ENCODE measurements at regions not wholly inside any gene's neighbourhood (a gene's known extent, or its start where the extent isn't known, plus 50 kb on each side); places are given as distances from the start of the nearest gene placed in this dataset.
"Not testable (repeated sequence)": the region's sequence is repeated elsewhere in the genome, so short reads cannot be mapped to it uniquely, and the experiment has no call there.

DNA sequence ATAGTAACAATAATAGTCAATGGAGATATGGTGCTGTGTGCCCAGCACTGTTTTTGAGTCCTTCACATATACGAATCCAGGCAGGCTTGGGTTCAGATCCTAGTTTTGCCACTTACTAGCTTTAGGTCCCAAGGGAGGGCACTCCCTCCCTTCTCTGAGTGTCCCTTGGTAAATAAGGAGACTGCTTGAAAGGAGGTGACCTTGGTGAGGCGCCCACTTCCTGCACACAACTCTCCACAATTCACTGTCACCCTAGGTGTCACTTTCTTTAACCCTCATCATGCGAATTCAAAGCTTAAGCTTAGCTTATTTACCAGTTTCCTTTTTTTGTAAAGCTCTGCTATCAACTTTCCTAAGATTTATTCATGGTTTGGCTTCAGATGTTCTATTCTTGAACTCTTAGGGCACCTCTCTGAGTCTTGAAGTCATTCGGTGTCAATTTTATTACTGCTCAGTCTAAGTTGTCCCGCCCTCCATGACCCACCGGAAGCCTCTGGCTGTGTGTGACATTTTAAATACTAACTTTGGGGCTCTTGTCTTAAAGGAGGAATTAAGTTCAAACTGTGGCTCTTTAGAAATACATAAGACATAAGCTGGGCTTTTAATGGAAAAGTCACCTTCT is 170.7 kb upstream of the ZNF618 start:
- no peak for DNase-seq

DNA sequence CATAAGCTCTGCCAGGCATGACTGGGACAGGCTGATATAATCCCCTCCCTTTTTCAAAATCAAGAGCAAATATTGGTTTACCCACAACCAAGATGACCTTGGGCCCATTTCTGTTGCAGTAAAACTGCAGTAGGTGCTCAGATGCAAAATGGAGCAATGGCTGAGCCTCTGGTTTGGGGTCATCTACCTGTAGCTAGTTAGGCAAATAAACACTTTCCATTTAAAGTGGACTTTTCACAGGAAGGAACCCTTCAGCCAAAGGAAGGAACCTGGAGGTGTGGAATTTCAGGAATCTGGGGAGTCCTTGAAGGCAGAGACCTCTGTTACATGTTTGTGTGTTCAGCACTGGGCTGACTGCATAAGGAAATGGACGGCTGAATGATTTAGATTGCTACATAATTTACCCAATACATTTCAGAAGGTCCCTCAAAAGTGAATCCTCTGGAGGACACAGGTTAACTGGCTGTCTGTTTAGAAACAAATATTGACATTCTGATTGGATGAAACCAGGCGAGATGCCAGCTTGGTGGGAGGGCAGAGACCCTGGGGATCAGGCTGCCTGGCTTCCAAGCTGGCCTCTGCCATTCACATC is 170.1 kb upstream of the ZNF618 start:
- DNase-seq, result no peak

DNA sequence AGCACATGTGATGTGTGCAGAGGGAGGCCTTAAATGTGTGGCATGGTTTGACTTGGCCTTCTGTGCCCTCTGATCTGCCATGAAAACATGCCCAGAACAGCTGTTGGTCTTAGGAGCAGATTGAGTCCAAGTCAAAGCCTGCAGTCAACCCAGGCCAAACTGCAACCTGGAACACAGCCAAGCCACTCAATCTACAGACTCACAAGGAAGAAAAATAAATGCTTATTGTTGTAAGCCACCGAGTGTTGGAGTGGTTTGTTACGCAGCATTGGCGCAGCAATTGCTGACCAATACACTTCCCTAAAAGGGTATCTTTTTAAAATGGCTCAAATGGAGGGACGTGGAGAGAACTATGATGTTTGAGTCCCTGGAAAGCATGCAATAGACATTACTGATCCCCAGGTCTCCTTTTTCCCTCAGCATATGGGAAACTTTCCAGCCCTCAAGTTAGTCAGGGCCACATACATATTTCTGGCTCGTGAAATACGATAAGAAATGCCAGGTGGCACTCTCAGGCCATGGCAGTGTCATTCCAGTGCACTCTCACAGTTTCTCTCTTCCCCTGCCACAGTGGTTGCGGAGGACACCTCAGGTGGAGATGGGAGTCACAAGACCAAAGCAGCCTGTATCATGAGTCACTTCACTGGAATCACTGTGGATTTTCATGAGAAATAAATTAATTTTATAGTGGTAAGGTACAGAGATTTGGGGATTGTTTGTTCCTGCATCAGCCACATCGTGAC is 168.0 kb upstream of the ZNF618 start:
- DNase-seq, result no peak

GRCh38 chr9:113708821-113709713 is 167.0 kb upstream of the ZNF618 start:
- DNase-seq, result no peak

DNA sequence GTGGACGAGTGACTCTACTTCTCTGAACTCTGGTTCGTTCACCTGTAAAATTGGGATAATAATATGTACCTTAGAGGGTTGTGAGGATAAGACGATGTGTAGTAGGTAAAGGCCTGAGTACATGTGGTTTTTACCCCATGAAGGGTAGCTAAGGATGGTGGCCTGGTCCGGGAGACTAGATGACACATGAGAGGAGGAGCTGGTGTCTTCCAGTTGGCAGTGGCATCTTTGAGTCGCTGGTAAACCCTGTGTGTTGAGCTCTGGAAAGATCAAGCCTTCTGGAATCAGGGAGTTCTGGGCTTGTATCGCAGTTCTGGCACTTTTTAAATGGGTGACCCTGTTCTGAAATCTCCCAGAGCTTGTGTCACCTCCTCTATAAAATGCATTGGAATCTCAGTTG is 166.4 kb upstream of the ZNF618 start:
- DNase-seq, result no peak

GRCh38 chr9:113711251-113711650 is 164.9 kb upstream of the ZNF618 start:
- no peak for DNase-seq

GRCh38 chr9:113712053-113712452 is 164.1 kb upstream of the ZNF618 start:
- DNase-seq, result no peak

DNA sequence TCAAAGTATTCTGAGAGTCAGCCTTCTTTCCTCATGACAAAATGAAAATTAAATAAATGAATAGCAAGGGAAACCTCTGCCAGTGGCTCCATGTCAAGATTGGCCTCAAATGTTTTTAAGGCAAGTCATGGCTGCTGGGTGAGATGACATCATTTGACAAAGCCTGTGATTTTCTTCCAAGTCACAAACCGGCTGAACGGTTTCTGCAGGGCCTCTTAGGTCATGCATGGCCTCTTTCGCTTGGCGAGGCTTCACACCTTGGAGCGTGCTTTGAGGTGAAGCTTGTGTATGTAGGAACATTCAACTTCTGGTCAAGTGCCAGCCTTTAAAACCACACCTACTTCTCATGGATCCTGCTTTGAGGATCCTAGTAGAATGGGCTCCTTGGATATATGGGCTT is 161.0 kb upstream of the ZNF618 start:
- DNase-seq, result no peak

DNA sequence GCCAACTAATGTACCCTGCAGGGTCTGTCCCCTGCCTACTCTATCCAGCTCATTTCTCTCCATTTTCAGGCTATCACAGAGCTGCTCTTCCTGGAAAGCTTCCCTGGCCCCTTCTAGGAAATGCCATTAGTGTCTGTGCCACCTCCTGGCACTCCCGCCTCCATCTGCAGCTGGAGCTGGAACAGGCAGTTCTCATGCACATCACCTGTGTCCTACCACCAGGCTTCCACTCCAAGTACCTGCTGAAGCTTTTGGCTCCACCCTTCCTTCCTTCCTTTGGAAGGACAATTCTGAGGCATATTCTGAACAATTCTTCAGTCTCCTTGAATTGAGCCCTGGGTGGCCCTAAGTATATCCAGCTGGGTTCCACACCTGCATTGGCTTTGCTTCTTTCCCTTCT is 156.2 kb upstream of the ZNF618 start:
- no peak for DNase-seq

GRCh38 chr9:113720495-113720894 is 155.6 kb upstream of the ZNF618 start:
- no peak for DNase-seq

DNA sequence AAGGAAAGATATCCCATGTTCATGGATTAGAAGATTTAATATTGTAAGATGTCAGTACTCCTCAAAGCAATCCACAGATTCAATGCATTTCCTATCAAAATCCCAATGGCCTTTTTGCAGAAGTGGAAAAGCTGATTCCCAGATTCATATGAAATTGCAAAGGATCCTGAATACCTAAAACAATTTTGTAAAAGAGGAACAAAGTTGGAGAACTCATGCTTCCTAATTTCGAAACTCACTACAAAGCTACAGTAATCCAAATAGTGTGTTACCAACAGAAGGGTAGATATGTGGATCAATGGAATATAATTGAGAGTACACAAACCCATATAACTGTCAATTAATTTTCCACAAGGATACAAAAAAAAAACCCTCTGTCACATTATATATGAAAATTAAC is 154.3 kb upstream of the ZNF618 start:
- no peak for DNase-seq

DNA sequence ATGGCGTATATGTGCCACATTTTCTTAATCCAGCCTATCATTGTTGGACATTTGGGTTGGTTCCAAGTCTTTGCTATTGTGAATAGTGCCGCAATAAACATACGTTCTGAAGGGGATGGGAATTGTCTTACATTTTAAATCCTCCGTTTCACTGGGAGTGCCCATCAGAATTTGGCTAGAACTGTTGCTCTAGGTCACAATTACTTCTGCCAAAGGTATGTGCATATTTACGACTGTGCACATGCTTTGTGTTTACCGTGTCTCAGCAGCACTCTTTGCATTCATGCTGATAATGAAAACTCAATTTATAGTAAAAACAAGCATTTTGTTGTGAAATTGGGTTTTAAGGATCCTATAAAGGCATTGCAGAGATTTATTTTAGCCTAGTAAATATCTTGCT is 151.9 kb upstream of the ZNF618 start:
- DNase-seq, result no peak

GRCh38 chr9:113728989-113729388 is 147.1 kb upstream of the ZNF618 start:
- no peak for DNase-seq

DNA sequence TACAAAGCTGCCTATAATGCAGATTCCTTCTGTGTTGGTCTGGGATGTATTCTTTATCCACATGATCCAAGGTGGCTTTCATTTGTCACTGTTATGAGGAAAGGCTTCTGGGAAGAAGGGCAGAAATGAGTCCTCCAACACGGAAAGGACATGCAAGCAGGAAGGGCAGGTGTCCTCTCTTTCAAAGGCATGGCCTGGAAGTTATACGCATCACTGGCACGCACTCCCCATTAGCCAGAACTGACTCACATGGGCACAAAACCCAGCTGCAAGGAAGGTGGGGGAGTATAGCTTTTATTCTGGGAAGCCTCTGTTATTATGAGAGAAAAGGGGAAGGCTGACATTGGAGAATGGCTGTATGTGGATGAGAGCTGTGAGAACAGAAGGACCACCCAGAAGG is 141.3 kb upstream of the ZNF618 start:
- DNase-seq, result no peak

- DNase-seq, result peak; percentile 57
Observed at GRCh38 chr9:113737517-113738271, 138.4 kb upstream of the ZNF618 start.

- no peak for DNase-seq
Observed at GRCh38 chr9:113738496-113738892, 137.6 kb upstream of the ZNF618 start.

DNA sequence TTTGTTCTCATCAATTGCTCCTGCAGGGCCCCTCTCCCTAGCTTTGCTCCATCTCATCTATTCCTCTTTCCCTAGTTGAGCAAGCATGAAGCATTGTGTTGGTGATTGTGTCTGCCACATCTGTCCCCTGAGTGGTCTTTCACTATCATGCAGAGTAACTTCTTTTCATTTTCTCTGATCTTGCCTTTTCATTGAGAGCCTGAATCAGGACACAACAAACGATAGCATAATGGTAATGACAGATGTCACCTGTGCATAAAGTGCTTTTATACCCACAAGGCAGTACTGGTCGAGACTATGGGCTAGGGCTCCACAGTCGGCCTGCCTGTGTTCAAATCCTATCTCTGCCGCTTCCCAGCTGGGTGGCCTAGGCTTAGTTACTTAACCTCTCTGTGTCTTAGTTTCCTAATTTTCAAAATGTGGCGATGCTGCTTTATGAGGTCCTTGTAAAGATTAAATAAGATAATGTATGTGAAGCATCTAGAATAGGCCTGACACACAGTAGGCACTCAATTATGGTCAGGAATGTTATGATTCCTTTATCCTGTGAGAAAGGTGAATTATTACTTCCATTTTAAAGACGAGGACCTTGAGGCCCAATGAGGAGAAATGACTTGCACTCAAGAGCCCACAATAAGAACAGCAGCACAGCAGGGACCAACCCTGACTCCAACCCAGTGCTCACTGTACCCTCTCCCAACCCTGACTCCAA is 137.1 kb upstream of the ZNF618 start:
- no peak for DNase-seq

- DNase-seq, result not testable (repeated sequence)
Observed at GRCh38 chr9:113739605-113740507, 136.3 kb upstream of the ZNF618 start.

DNA sequence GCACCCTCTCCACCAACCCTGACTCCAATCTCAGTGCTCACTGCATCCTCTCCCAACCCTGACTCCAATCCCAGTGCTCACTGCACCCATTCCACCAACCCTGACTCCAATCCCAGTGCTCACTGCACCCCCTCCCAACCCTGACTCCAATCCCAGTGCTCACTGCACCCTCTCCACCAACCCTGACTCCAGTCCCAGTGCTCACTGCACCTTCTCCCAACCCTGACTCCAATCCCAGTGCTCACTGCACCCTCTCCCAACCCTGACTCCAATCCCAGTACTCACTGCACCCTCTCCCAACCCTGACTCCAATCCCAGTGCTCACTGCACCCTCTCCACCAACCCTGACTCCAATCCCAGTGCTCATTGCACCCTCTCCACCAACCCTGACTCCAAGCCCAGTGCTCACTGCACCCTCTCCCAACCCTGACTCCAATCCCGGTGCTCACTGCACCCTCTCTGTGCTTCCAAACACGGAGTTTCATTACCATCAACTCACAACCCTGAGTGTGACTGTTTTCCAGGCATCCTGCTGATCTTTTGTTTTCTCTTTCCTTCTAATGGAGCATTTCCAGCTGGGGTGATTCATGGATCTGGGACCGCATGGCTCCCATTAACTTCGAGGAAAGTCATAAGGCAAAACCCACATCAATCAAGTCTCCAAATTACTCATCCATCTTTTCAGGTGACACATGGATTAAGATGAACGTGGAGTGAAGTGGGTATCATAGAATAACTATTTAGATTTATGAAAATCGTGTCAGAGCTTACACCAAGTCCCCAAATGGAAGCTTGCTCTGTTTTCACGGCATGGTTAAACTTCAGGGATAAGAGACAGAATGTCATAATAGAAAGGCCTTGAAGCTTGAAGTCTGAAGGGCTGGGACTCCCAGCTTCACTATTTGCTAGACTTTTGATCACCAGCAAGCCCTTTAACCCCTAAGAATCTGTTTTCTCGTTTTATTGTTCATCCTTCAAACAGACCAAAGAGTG is 135.3 kb upstream of the ZNF618 start:
- DNase-seq, result not testable (repeated sequence)

Data from NCI-H1092 (cell line).